Glomerular endothelial cell (primary cell): ENCODE measurements at regions not wholly inside any gene's neighbourhood (a gene's known extent, or its start where the extent isn't known, plus 50 kb on each side); places are given as distances from the start of the nearest gene placed in this dataset.

ENCODE experiments used
- DNase-seq: peaks from one replicate; pipeline ENCODE4 v3.0.0-alpha.2; 2011; ENCODE audit warnings: low read depth, low spot score; ENCODE audit errors: extremely low read depth

DNA sequence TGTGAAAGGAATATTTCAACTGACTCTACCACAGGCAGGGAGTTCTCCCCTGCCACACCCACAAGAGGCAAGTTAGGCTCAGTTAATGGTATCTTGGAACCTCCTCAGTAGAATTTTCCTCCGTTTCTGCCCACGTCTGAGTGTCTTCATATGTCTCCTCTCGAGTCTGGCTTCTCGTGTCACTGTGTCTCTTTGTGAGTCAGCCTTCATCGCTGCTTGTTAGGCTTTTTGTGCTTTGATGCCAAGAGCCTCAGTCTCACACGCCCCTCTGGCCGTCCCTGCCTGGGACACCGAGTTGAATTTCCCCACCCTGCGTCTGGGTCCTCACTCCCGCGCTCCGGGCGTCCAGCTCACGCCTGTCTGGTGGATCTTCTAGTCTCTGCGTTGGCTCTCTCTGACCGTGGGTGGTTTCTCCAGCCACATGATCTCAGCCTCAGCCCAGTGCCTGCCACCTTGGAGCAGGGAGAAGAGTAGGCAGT lies 125.7 kb upstream of the GADD45A start:
- no peak for DNase-seq

- no peak for DNase-seq
These were observed 124.3 kb upstream of the GADD45A start for GRCh38 chr1:67560580-67561255.

GRCh38 chr1:67561704-67562113 lies 123.3 kb upstream of the GADD45A start:
- DNase-seq = peak; percentile 78

DNA sequence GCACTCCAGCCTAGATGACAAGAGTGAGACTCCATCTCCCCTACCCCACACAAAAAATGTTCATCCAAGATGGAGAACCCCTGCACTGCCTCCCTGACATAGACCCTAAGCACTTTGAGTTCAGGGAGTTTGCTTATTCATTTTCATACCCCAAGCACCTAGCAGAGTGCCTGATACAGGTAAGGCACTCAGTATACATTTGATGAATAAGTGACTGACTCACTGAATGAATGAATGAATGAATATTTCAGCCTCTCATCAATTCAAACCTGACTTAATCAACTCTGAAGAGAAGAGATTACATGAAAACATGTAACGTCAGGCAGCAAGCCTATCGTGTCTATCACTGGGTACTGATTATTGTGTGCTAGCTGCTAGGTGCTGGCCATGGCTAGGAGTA lies 121.3 kb upstream of the GADD45A start:
- DNase-seq = no peak

GRCh38 chr1:67564193-67564592 lies 120.8 kb upstream of the GADD45A start:
- DNase-seq = peak; percentile 75

GRCh38 chr1:67566803-67567377 lies 118.1 kb upstream of the GADD45A start:
- DNase-seq = no peak

GRCh38 chr1:67570486-67571143 lies 114.4 kb upstream of the GADD45A start:
- no peak for DNase-seq

DNA sequence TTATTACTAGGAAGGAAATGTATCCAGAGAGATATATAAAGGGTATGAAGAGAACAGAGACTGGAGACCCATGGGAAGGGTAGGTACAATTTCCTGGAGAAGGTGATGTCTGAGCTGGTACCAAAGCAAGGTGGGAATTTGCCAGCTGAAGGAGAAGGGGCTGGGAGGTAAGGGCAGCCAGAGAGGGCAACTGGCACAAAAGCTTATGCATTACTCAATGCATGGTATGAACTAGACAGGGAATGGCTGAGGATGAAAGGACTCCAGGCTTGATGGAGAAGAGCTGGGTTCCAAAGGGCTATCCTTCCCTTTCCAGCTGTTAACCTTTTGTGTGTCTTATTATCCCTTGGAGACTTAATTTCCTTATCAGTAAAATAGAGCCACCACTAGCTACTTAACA lies 113.6 kb upstream of the GADD45A start:
- no peak for DNase-seq

- no peak for DNase-seq
These were observed 113.0 kb upstream of the GADD45A start for GRCh38 chr1:67571901-67572593.

DNA sequence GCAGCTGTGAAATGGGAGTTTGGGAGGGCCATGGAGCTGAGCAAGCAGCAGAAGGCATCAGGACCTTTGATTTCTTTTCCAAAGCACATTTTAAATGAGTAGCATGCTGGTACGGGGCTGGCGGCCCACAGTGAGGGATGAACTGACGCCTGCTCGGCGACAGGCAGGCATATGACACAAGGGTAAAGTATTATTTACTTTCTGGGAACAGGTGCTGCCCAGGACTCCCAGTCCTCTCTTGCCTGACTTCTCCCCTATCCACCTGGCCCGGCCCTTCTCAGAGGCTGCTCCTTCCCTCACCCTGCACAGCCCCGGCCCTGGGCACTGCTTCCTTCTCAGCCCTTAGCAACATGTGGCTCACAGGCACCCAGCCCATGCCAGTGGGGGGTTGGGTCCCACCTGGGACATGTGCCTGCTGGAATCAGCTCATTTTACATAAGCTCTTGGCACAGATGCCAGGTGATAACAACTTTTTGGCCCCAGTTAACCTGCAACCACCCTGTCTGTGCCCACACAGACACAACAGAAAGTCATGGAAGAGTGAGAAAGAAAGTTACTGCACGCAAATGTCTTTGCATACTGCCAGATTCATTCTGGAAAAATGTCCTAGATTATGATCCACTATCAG lies 112.3 kb upstream of the GADD45A start:
- no peak for DNase-seq

GRCh38 chr1:67573311-67573872 lies 111.6 kb upstream of the GADD45A start:
- DNase-seq = no peak

- DNase-seq = no peak
These were observed 110.8 kb upstream of the GADD45A start for GRCh38 chr1:67574221-67574620.

- no peak for DNase-seq
These were observed 109.1 kb upstream of the GADD45A start for GRCh38 chr1:67575861-67576260.

DNA sequence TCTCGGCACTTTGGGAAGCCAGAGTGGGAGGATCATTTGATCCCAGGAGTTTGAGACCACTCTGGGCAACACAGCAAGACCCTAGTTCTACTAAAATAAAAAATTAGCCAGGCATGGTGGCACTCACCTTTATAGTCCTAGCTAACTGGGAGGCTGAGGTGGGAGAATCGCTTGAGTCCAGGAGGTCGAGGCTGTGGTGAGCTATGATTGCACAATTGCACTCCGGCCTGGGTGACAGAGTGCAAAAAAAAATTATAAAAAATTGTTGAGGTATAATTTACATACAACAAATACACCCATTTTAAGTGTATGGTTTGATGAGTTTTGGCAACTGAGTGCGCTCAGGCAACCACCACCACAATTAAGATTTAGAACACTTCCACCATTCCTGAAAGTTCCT lies 108.5 kb upstream of the GADD45A start:
- no peak for DNase-seq

GRCh38 chr1:67577646-67578045 lies 107.4 kb upstream of the GADD45A start:
- DNase-seq = no peak

DNA sequence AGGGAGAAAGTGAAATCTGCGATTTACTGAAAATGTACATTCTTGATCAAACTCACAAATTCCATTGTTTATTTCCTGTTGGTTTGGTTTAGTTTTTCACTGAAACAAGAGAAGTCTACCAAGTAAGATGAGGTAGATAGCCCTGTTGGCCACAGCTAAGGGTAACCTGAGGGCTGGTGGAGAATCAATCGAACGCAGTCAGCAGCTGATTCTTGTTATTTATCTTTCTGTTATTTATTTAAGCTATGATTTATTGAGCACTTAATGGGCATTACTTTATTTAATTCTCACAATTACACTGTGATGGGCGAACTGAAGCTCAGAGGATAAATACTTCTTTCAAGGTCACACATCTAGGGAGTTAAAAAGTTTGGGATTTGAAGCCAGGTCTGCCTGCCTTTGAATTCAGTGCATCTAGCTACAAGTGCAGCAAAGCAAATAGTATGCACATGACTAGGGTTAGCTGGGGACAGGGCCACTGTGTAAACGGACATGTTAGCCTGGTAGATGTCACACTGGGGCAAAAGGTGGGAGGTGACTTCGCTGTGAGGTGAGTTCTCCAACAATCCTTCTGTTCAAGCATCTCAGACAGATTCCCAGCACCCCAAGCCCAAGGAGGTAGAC lies 106.5 kb upstream of the GADD45A start:
- DNase-seq = no peak

DNA sequence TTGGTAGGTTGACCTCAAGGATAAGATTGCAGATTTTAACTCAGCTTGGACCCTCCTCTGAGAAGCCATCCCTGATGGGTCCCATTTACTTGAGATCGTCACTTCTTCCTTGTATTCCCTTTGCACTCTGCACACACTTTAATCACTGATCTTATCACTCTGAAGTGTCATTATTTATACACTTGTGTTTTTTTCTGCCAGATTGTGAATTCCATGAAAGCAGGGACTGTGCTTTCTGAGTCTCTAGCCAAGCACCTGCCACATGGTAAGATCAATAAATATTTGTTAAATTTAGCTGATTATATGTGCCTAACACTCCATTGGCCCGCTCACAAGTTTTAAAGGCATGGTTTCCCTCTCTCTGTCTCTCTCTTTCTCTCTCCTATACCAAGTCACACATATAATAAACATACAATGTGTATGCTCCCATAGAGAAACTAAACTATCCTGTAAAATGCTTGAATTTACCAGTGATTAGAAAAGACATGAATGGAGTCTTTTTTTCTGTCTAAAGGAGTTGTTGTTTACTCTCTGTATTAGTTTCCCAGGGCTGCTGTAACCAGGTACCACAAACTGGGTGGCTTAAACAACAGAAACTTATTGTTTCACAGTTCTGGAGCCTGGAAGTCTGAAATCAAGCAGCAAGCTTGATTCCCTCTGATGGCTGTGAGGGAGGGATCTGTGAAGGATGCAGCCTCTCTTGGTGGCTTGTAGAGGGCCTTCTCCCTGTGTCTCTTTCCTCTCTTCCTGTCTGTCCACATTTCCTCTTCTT lies 105.2 kb upstream of the GADD45A start:
- DNase-seq = no peak

DNA sequence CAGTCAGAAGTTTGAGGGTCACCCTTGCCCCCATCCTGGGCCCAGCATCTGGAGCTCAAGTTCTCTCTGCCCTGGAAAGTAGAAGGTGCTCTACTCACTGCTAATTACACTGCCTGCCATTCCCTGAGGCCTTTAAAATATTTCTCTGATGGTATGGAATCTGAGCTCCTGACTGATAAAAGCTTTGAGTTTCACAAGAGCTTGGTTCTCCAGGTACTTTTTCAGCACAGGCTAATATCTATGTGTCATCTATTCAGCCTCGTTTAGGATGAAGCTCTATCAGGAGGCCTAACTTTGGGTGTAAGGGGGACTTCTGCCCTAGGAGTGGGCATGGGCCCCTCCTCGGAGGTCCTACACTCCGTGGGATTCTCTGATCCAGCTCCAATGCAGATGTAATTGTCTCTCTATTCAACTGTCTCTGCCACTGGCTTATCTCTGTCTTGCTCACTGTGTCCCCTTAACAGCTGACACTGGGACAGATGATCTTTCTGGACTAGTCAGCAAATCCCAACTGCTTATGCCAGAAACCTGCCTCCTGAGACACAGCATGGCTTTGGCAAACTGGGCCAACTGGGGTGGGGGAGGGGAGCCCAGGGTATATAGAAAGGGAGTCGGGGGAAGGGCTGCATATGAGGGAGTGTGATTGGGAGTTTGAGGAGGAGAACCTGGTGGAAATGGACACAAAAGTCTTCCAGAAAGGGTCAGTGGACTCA lies 104.2 kb upstream of the GADD45A start:
- DNase-seq = no peak
